ENCODE measurements at regions not wholly inside any gene's neighbourhood (a gene's known extent, or its start where the extent isn't known, plus 50 kb on each side); places are given as distances from the start of the nearest gene placed in this dataset.
"Not testable (repeated sequence)": the region's sequence is repeated elsewhere in the genome, so short reads cannot be mapped to it uniquely, and the experiment has no call there.

DNA sequence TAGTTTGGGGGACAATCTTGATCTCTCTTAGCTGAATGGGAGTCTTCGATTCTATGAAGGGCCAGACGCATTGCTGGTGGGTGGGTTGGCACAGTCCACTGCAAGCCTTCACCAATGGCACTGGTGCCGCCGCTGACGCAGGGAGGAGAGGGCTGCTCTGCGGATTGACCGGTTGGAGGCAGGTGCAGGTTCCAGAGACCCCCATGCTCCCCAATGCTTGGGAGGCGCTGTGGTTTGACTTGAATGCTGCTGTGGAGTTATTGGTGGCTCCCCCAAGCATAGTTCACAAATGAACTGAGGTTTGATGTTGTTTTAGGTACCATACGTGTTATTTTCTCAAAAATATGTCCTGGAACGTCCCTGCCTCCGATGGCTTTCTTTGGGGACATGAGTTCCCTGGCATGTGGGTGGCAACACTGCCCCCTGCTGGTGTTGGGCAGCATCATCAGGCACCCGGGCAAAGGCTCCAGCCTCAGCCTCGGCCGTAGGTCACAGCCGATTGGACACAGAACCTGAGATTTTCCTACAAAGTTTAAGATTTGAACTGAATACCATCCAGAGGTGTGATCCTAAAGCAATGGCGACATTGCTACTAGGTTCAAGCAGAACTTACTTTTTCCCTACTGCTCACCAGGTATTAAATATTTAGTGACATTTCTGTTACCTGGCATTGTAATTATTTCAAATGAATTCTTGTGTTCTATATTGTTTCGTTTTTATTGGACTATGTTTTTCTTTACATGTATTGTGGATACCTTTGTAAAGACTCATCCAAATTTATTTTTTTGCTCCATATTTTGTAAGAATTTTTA is 95.5 kb downstream of the ANKRD10 start:
- Histone ChIP-seq H3K9ac (ENCODE audit: low read length) (no peak overlapping the region), H4K20me1 (ENCODE audit: insufficient read depth) (no peaks in the 10 kb centered on the region)

DNA sequence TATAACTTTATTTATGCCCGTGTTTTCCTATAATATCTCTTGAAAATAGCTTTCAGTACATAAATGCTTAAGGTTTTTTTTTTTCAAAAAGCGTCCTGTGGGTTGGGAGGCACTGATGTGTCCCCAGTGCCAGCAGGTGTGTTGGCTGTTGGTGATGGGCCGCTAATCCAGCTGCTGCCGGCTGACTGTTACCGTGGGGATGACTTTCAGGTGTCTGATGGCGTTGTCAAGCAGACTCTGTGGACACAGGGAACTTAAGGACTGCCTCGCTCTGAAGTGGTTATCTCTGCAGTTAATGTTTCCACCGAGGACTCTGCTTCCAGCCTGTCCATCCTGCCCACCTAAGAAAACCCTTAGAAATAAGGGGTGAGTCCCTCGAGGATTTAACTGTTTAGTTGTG is 94.5 kb downstream of the ANKRD10 start:
- no peak overlapping the region for H3K4me3 ChIP-seq (ENCODE audit: low read length)
- no peaks in the 10 kb centered on the region for H3K27me3 ChIP-seq (ENCODE audit: insufficient read depth, low read depth, low read length)
- H2AFZ ChIP-seq (ENCODE audit: low read depth, low read length), result no peak overlapping the region
- no peaks in the 10 kb centered on the region for H3K79me2 ChIP-seq (replicated peaks; ENCODE audit: insufficient read depth, low read length)
- H4K20me1 ChIP-seq (ENCODE audit: insufficient read depth), result no peaks in the 10 kb centered on the region
- no peak for TF ChIP-seq TAF1 (IDR thresholded peaks at IDR 0.05; ENCODE audit: low read depth)
- TF ChIP-seq POLR2AphosphoS5 (IDR thresholded peaks at IDR 0.05), result peak; percentile 45
- TF ChIP-seq, protein P1, sequence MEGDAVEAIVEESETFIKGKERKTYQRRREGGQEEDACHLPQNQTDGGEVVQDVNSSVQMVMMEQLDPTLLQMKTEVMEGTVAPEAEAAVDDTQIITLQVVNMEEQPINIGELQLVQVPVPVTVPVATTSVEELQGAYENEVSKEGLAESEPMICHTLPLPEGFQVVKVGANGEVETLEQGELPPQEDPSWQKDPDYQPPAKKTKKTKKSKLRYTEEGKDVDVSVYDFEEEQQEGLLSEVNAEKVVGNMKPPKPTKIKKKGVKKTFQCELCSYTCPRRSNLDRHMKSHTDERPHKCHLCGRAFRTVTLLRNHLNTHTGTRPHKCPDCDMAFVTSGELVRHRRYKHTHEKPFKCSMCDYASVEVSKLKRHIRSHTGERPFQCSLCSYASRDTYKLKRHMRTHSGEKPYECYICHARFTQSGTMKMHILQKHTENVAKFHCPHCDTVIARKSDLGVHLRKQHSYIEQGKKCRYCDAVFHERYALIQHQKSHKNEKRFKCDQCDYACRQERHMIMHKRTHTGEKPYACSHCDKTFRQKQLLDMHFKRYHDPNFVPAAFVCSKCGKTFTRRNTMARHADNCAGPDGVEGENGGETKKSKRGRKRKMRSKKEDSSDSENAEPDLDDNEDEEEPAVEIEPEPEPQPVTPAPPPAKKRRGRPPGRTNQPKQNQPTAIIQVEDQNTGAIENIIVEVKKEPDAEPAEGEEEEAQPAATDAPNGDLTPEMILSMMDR (IDR thresholded peaks at IDR 0.05; ENCODE audit: poor library complexity, severe bottlenecking), result no peak
- no peak overlapping the region for H3K27ac ChIP-seq (ENCODE audit: low read length)
- no peak overlapping the region for H3K4me2 ChIP-seq (ENCODE audit: low read length)
- no peaks in the 10 kb centered on the region for H3F3A ChIP-seq (ENCODE audit: insufficient read depth, low read length, poor library complexity, severe bottlenecking)
- H3K9me3 ChIP-seq (ENCODE audit: low read length), result no peaks in the 10 kb centered on the region
- no peaks in the 10 kb centered on the region for H3K36me3 ChIP-seq (ENCODE audit: insufficient read depth, low read length)
- no peak overlapping the region for H3K9ac ChIP-seq (ENCODE audit: low read length)
- H3K9me2 ChIP-seq (ENCODE audit: insufficient read depth, low read length), result no peaks in the 10 kb centered on the region

More for the DNA sequence above, 95.5 kb downstream of the ANKRD10 start:
- H3K4me2 ChIP-seq (ENCODE audit: low read length), result no peak overlapping the region
- H3K79me2 ChIP-seq (replicated peaks; ENCODE audit: insufficient read depth, low read length), result no peaks in the 10 kb centered on the region
- H3K4me3 ChIP-seq (ENCODE audit: low read length), result no peak overlapping the region
- H3K9me2 ChIP-seq (ENCODE audit: insufficient read depth, low read length), result no peaks in the 10 kb centered on the region
- no peak overlapping the region for H3K27ac ChIP-seq (ENCODE audit: low read length)
- H2AFZ ChIP-seq (ENCODE audit: low read depth, low read length), result no peak overlapping the region
- H3K9me3 ChIP-seq (ENCODE audit: low read length), result no peaks in the 10 kb centered on the region
- H3K36me3 ChIP-seq (ENCODE audit: insufficient read depth, low read length), result no peaks in the 10 kb centered on the region
- H3K27me3 ChIP-seq (ENCODE audit: insufficient read depth, low read depth, low read length), result no peaks in the 10 kb centered on the region
- H3F3A ChIP-seq (ENCODE audit: insufficient read depth, low read length, poor library complexity, severe bottlenecking), result no peaks in the 10 kb centered on the region
- TF ChIP-seq EZH2 (IDR thresholded peaks at IDR 0.05; ENCODE audit: borderline replicate concordance, insufficient read depth, low read length, poor library complexity, severe bottlenecking), result no peak
- TF ChIP-seq, protein P1 (IDR thresholded peaks at IDR 0.05; ENCODE audit: poor library complexity, severe bottlenecking), result peak; percentile 64
- no peak for TF ChIP-seq REST (IDR thresholded peaks at IDR 0.05; ENCODE audit: borderline replicate concordance)
- TF ChIP-seq RAD21 (conservative IDR thresholded peaks at IDR 0.05), result peak; percentile 57
- peak; percentile 53 for TF ChIP-seq SMC3 (conservative IDR thresholded peaks at IDR 0.05; ENCODE audit: poor library complexity)
- TF ChIP-seq MXI1 (conservative IDR thresholded peaks at IDR 0.05; ENCODE audit: poor library complexity, severe bottlenecking), result no peak
- TF ChIP-seq EP300 (conservative IDR thresholded peaks at IDR 0.05; ENCODE audit: poor library complexity, severe bottlenecking), result no peak
- no peak for TF ChIP-seq TAF1 (IDR thresholded peaks at IDR 0.05; ENCODE audit: low read depth)

- not testable (repeated sequence) for H3F3A ChIP-seq (ENCODE audit: insufficient read depth, low read length, poor library complexity, severe bottlenecking); H4K20me1 ChIP-seq (ENCODE audit: insufficient read depth); H3K4me3 ChIP-seq (ENCODE audit: low read length); H3K9me2 ChIP-seq (ENCODE audit: insufficient read depth, low read length); H2AFZ ChIP-seq (ENCODE audit: low read depth, low read length); H3K9ac ChIP-seq (ENCODE audit: low read length); H3K27ac ChIP-seq (ENCODE audit: low read length); H3K27me3 ChIP-seq (ENCODE audit: insufficient read depth, low read depth, low read length); H3K79me2 ChIP-seq (replicated peaks; ENCODE audit: insufficient read depth, low read length); H3K4me2 ChIP-seq (ENCODE audit: low read length); H3K36me3 ChIP-seq (ENCODE audit: insufficient read depth, low read length); H3K9me3 ChIP-seq (ENCODE audit: low read length)
Measured at GRCh38 chr13:110821837-110822668, 92.8 kb downstream of the ANKRD10 start.

All from neural cell (in vitro differentiated cells).